Activated T-helper 2 cell treated with anti-CD3 and anti-CD28 coated beads, Interferon-gamma antibody, Interleukin-2, Interleukin-4, amounts not matched to agents 10 μg/mL and 5 μg/mL and 100 μg/mL, durations not matched to agents 14 hours and 24 hours and 36 hours (primary cell): ENCODE measurements at regions not wholly inside any gene's neighbourhood (a gene's known extent, or its start where the extent isn't known, plus 50 kb on each side); places are given as distances from the start of the nearest gene placed in this dataset.

ENCODE experiments used
- DNase-seq: peaks from one replicate; pipeline ENCODE4 v3.0.0; 2021; ENCODE audit warnings: low spot score
- H3K27ac Mint-ChIP-seq: one replicate; pipeline ENCODE4 v1.8.0; 2021; ENCODE audit warnings: mixed read lengths
- H3K27me3 Mint-ChIP-seq: one replicate; pipeline ENCODE4 v1.8.0; 2021; ENCODE audit warnings: low read depth, mixed read lengths
- H3K36me3 Mint-ChIP-seq: one replicate; pipeline ENCODE4 v1.8.0; 2021; ENCODE audit warnings: low read depth, mixed read lengths
- H3K4me1 Mint-ChIP-seq: one replicate; pipeline ENCODE4 v1.8.0; 2021; ENCODE audit warnings: low read depth, mixed read lengths
- H3K4me3 Mint-ChIP-seq: one replicate; pipeline ENCODE4 v1.8.0; 2021; ENCODE audit warnings: low read depth, mild to moderate bottlenecking, moderate library complexity, mixed read lengths
- H3K9me3 Mint-ChIP-seq: one replicate; pipeline ENCODE4 v1.8.0; 2021; ENCODE audit warnings: mixed read lengths
- intact Hi-C: fragments of 100-400 bp; cut with micrococcal nuclease; formaldehyde crosslinking; loops from one replicate; pipeline ENCODE4 v1.15.1; 2023

DNA sequence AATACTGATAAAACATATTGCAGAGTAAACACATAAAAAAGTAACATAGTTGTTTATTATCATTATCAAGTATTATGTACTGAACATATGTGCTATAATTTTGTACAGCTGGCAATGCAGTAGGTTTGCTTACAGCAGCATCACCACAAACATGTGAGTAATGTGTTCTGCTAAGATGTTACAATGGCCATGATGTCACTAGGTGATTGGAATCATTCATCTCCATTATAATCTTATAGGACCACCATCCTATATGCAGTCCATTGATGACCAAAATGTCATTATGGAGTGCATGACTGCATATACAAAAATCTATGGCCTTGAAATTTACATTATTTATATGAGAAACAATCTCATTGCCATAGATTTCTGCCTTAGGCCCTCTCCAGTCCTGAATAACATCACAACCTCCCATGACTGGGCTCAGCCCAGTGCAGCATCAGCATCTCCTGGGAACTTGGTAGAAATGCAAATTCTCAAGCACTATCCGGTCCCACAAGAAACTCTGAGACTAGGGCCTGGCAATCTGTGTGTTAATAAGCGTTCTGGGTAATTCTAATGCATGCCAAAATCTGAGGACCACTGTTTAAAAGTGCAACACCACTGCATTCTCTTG, 352.0 kb upstream of the MARCKS start:
- H3K27ac Mint-ChIP-seq = no peak overlapping the region
- intact Hi-C loops = no loop called here
- H3K36me3 Mint-ChIP-seq = no peaks in the 10 kb centered on the region
- no peaks in the 10 kb centered on the region for H3K9me3 Mint-ChIP-seq
- H3K4me1 Mint-ChIP-seq = no peaks in the 10 kb centered on the region
- H3K27me3 Mint-ChIP-seq = no peaks in the 10 kb centered on the region
- DNase-seq = no peak
- no peak overlapping the region for H3K4me3 Mint-ChIP-seq

DNA sequence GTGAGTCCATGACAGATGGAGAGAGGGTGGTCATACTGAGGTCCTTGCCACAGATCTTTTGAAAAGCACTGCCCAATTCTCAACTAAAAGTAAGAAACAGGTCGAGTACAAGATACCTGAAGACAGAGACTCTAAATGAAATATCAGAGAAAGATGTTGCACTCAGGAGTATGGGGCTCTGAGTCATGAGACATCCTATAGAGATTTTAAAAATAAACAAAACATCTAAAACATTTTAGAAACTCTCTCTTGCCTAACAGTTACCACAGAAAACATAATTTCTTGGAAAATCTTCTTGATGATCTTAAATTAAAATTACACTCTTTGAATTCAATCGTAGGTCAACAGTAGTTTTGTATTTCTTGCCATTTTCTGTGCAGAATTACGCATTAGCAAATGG, 348.9 kb upstream of the MARCKS start:
- Mint-ChIP-seq H3K9me3 (no peaks in the 10 kb centered on the region), H3K36me3 (no peaks in the 10 kb centered on the region), H3K4me1 (no peaks in the 10 kb centered on the region), H3K27me3 (no peaks in the 10 kb centered on the region), H3K4me3 (no peak overlapping the region), H3K27ac (no peak overlapping the region)
- intact Hi-C loops = no loop called here
- DNase-seq = no peak

DNA sequence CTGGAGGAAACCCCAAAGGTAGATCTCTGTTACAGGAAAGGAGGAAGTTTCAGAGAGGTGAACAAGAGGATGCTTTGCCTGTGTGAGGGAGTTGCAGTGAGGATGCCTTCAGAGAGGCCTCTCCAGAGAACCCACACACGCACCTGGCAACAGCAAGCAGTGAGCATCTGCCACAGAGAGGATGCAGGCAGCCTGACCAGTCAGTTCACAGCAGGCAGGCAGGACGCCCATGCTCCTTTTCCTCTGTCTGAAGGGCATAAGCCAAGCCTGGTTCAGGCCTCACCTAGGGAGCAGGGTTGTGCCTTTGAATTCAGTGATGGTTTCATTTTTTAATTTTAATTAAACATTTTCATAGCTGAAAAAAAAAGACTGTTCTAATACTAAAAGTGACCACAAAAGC, 346.0 kb upstream of the MARCKS start:
- Mint-ChIP-seq H3K27me3 (no peaks in the 10 kb centered on the region), H3K36me3 (no peaks in the 10 kb centered on the region), H3K4me1 (no peaks in the 10 kb centered on the region), H3K27ac (no peak overlapping the region), H3K4me3 (no peak overlapping the region), H3K9me3 (no peaks in the 10 kb centered on the region)
- DNase-seq = no peak
- intact Hi-C loops = no loop called here

DNA sequence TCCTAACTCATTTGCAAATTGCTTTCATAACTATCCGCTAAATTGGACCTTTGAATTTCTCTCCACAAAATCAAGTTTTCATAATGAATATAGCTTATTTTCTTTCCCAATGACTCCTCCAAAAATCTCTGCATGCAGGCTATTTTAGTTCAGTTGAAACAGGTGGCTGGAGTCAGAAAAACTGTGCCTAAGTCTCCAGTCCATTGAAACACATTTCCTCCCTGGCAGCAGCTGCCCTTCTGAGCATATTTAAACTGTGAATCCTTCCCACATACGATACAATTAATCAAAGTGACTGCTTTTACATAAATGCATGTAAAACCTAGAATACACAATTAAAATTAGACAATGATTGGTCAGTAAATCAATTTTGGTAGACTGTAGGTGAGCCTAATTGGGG, 344.6 kb upstream of the MARCKS start:
- no peak overlapping the region for H3K4me3 Mint-ChIP-seq
- no peak overlapping the region for H3K27ac Mint-ChIP-seq
- H3K27me3 Mint-ChIP-seq = no peaks in the 10 kb centered on the region
- no peaks in the 10 kb centered on the region for H3K4me1 Mint-ChIP-seq
- intact Hi-C loops = no loop called here
- no peak for DNase-seq
- no peaks in the 10 kb centered on the region for H3K9me3 Mint-ChIP-seq
- no peaks in the 10 kb centered on the region for H3K36me3 Mint-ChIP-seq

DNA sequence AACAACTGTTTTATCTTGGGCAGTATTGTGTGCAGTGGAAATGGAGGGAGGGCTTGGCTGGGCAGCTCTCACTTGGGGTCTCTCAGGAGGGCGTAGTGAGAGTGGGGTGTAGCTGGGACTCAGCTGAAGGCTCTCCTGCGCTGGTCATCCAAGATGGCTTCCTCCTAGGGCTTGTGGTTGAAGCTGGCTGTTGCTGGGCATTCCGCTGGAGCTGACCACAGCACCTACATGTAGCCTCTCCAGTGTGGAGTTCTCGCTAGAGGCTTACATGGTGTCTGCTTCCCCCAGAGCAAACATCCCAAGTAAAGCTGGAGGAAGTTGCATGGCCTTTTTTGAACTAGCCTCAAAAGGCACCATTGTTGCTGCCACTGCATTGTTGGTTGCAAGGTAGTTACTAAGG, 344.1 kb upstream of the MARCKS start:
- no peaks in the 10 kb centered on the region for H3K27me3 Mint-ChIP-seq
- intact Hi-C loops = no loop called here
- no peak for DNase-seq
- H3K36me3 Mint-ChIP-seq = no peaks in the 10 kb centered on the region
- no peaks in the 10 kb centered on the region for H3K4me1 Mint-ChIP-seq
- H3K27ac Mint-ChIP-seq = no peak overlapping the region
- no peak overlapping the region for H3K4me3 Mint-ChIP-seq
- H3K9me3 Mint-ChIP-seq = no peaks in the 10 kb centered on the region

DNA sequence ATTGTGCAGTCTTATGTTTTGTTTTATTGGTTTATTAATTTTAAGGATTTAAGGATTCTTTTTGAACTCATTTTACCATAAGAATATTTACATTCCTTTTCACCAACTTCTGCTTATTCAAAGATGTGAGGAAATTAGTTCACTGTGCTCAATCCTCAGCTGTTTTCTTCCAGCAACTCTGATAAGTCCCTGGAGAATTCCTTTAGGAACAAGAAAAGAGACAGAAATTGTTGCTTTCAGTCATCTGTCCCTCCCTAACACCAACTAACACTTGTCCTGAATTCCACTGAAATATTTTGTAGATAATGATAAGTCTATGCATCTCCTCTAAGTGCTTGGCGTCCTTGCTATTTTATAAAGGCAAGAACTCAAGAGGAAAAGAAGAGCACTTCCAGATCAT, 334.8 kb upstream of the MARCKS start:
- intact Hi-C loops = no loop called here
- H3K27me3 Mint-ChIP-seq = no peaks in the 10 kb centered on the region
- H3K27ac Mint-ChIP-seq = no peak overlapping the region
- no peak for DNase-seq
- H3K4me1 Mint-ChIP-seq = no peaks in the 10 kb centered on the region
- no peak overlapping the region for H3K4me3 Mint-ChIP-seq
- no peaks in the 10 kb centered on the region for H3K9me3 Mint-ChIP-seq
- H3K36me3 Mint-ChIP-seq = no peaks in the 10 kb centered on the region

DNA sequence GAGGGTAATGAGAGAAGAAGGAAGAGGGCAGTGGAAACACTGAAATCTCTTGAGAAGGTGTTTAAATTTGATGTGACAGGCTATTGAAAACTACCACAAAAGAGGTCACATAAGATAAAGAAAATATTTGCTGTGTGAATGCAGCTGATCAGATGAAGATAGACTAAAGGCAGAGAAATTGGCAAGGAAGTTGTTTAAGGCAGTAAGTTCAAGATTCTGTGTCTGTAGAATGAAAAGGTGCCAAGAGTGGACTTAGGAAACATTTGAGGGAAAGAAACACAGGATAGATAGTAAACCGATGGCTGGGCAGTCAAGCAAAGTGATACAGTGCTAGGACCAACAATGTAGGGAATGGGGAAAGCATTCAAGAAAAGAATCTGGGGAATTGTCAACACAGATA, 332.3 kb upstream of the MARCKS start:
- Mint-ChIP-seq H3K27ac (no peak overlapping the region), H3K36me3 (no peaks in the 10 kb centered on the region), H3K4me1 (no peaks in the 10 kb centered on the region), H3K27me3 (no peaks in the 10 kb centered on the region), H3K9me3 (no peaks in the 10 kb centered on the region), H3K4me3 (no peak overlapping the region)
- intact Hi-C loops = no loop called here
- DNase-seq = no peak

DNA sequence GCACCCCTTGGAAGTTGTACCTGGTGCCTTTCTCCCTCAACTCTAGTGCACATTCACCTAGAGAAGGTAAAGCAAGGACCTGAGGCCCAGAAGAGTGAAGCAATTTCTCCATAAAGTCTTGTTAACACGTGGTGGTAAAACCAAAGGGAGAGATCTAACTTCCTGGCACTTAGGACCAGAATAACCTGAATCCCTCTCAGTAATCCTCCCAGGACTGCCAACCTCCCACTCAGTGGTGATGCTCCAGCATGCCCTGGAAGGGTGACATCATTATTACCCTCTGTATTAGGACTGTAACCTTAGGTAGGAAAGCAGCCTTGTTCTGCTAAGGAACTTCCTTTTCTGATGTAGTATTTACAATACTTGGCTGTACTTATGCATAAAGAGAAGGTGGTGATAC, 330.6 kb upstream of the MARCKS start:
- no peak for DNase-seq
- Mint-ChIP-seq H3K4me1 (no peaks in the 10 kb centered on the region), H3K36me3 (no peaks in the 10 kb centered on the region), H3K4me3 (no peak overlapping the region), H3K27me3 (no peaks in the 10 kb centered on the region), H3K9me3 (no peaks in the 10 kb centered on the region), H3K27ac (no peak overlapping the region)
- intact Hi-C loops = no loop called here

DNA sequence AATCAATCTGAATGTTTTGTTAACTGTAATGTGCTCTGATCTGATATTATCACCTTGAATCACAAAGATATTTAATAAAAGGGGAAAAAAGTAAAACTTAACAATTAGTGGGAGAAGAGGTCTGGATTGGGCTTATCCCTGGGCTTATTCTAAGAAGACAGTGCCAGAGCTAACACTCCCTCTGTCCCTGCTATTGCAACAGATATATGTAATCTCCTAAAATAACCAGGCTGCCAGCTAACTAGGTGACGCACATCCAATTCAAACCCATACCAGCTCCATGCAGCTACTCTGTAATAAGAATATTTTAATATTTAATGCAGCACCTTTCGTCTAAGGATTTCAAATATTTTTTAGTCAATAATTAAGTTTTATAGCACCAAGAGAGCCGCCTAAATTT, 330.1 kb upstream of the MARCKS start:
- H3K36me3 Mint-ChIP-seq = no peaks in the 10 kb centered on the region
- H3K27me3 Mint-ChIP-seq = no peaks in the 10 kb centered on the region
- no peaks in the 10 kb centered on the region for H3K9me3 Mint-ChIP-seq
- no peak overlapping the region for H3K27ac Mint-ChIP-seq
- no peak for DNase-seq
- no peak overlapping the region for H3K4me3 Mint-ChIP-seq
- no peaks in the 10 kb centered on the region for H3K4me1 Mint-ChIP-seq
- intact Hi-C loops = no loop called here

DNA sequence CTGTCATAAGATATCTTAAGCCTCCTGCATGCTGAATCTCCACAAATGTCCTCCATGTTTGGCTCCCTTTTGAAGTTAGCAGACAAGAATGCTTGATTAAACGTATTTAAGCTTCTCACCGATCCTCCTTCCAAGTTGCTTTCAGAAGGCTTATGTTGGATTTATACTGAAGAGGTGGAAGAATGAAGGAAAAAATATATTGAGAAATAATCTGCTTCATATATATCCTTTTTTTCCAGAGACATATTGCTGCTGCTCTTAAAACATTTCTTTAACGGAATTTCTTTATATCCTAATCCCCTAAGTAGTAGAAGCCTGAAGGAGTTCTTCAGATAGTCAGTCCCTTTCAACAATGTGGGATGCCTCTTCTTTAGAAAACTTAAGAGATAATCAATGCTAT, 329.0 kb upstream of the MARCKS start:
- H3K36me3 Mint-ChIP-seq = no peaks in the 10 kb centered on the region
- no peak for DNase-seq
- no peak overlapping the region for H3K4me3 Mint-ChIP-seq
- no peaks in the 10 kb centered on the region for H3K9me3 Mint-ChIP-seq
- intact Hi-C loops = no loop called here
- no peaks in the 10 kb centered on the region for H3K4me1 Mint-ChIP-seq
- H3K27me3 Mint-ChIP-seq = no peaks in the 10 kb centered on the region
- no peak overlapping the region for H3K27ac Mint-ChIP-seq

DNA sequence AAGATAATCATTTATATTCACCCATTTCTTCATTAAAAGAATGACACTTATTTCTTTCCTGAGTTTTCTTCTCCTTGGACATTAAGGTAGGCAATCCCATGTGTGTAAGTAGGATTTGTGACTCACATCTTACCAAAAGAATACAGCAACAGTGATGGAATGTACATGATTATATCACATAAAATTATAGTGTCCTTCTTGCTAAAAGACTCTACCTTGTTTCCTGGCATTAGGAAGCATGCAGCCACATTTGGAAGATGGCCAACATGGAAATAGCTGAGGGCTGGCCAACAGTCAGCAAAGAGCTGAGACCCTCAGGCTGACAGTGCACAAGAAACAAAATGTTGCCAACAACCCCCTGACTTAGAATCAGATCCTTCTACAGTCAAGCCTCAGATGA, 327.9 kb upstream of the MARCKS start:
- intact Hi-C loops = no loop called here
- no peaks in the 10 kb centered on the region for H3K9me3 Mint-ChIP-seq
- no peaks in the 10 kb centered on the region for H3K36me3 Mint-ChIP-seq
- H3K27ac Mint-ChIP-seq = no peak overlapping the region
- no peaks in the 10 kb centered on the region for H3K4me1 Mint-ChIP-seq
- H3K27me3 Mint-ChIP-seq = no peaks in the 10 kb centered on the region
- H3K4me3 Mint-ChIP-seq = no peak overlapping the region
- DNase-seq = no peak

DNA sequence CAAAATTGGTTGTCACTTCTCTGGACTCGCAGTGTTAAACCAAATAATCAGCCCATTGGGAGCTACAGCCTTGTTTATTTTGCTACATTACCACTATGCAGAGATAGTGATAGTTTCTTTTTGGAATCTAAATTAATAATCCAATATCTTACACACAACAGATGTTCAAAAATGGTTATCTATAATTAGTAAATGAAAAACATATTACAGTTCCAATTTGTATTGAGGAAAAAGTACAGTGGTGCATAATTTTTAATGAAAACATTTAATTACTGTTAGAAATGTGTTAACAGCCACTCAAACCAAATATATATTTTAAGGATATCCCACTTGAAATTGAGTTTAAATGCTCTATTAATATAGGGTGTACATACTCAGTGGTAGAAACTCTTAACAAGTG, 327.3 kb upstream of the MARCKS start:
- no peak for DNase-seq
- Mint-ChIP-seq H3K27ac (no peak overlapping the region), H3K36me3 (no peaks in the 10 kb centered on the region), H3K4me3 (no peak overlapping the region), H3K9me3 (no peaks in the 10 kb centered on the region), H3K27me3 (no peaks in the 10 kb centered on the region), H3K4me1 (no peaks in the 10 kb centered on the region)
- intact Hi-C loops = no loop called here

DNA sequence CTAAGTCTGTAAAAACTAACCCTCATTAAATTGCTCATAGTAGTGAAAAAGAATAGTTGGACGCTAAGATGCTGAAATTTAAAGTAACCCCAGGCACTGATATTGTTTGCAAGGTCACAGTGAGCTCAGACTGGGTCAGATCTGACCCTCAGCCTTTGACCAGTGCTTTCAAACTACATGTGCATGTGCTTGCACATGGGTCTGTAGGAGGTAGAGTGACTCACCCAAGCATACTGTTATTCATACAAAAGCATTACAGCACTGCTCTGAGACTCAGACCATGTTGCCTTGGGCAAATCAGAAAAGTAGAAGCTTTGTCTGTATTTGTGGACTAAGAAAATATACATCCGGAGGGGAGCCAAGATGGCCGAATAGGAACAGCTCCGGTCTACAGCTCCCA, 326.4 kb upstream of the MARCKS start:
- intact Hi-C loops = no loop called here
- no peaks in the 10 kb centered on the region for H3K9me3 Mint-ChIP-seq
- no peaks in the 10 kb centered on the region for H3K27me3 Mint-ChIP-seq
- no peak overlapping the region for H3K4me3 Mint-ChIP-seq
- DNase-seq = no peak
- H3K27ac Mint-ChIP-seq = no peak overlapping the region
- no peaks in the 10 kb centered on the region for H3K36me3 Mint-ChIP-seq
- H3K4me1 Mint-ChIP-seq = no peaks in the 10 kb centered on the region

DNA sequence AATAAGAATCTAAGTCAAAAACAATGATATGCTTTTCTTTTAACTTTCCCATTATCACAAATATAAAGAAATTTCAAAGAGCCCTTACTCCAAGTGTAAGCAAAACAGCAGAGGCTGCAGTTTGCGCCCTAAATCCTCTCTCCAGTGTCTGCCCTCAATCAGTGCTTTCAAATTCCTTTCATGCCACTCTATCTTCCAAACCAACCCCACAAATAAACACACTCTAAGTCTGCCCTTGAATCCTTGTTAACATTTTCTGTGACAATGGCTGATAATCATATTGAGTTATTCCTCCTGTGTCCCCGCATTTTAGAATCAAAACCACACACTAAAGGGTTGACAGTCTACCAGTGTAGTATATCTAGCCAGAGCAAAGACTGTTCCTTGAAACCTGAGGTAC, 317.9 kb upstream of the MARCKS start:
- Mint-ChIP-seq H3K27me3 (no peaks in the 10 kb centered on the region), H3K4me1 (no peaks in the 10 kb centered on the region), H3K4me3 (no peak overlapping the region), H3K9me3 (no peaks in the 10 kb centered on the region), H3K36me3 (no peaks in the 10 kb centered on the region), H3K27ac (no peak overlapping the region)
- intact Hi-C loops = no loop called here
- no peak for DNase-seq
